ENCODE measurements at regions not wholly inside any gene's neighbourhood (a gene's known extent, or its start where the extent isn't known, plus 50 kb on each side); places are given as distances from the start of the nearest gene placed in this dataset.

DNA sequence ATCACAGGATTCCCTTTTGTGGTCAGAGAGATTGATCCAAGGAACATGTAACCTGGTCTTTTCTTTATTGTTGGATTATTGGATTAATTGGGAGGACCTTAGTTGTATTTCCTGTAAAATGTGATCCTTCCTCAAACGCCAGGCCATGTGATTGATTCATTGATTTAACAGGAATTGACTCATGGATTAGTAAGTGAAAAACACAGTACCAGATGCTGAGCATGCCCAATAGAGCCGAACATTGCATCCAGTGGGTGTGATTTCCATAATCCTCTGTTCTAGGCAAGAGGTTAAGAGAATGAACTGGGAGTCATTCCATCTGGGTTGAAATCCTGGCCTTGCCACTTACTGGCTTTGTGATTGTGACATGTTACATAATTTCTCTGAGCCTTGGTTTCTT lies 522.3 kb downstream of the MAT2B start:
- no peak for DNase-seq

DNA sequence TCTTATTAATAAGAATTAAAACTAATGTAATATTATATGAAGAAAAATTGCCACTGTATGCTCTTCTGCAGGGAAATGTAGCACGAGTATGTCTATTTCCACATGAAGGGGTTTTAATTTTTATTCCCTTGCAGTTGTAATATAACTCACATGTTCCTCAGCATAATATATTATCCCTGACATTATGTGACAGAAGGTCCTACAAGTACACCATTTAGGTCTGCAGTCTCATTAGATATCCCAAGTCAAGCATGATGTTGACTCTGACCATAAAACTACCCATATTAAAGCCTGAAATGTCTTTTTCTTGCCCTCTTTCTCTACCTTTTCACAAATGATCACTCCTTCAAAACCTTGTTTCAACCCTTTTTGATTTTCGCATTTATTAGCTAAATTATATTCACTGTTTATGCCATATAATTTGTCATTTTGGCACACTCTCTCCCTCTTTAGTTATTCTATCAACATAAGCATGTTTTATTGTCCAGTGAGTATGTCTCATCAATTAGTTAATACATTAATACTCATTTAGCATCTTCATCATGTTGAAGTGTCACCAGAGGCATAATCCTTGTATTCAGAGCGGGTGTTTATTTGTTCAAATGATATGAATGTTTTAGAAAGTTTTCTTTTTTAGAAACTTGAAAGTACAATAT lies 532.8 kb downstream of the MAT2B start:
- no peak for DNase-seq

DNA sequence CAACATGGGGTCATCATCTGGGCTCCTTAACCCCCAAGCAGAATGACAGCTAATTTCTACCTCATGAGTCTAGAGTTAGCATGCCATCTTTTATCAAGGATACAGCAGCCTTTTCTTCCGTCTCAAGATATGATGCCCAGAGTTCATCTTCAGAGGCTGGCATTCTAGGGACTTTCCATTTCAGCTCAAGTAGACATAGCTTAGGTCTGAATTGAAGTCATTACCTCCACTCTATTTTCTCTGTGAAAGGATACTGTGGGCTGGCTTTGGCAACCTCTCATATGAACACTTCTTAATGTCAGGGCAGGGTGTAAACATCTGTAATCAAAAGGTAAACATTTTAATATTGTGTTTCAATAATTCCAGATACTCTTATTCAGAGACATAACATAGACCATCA lies 535.7 kb downstream of the MAT2B start:
- no peak for DNase-seq

DNA sequence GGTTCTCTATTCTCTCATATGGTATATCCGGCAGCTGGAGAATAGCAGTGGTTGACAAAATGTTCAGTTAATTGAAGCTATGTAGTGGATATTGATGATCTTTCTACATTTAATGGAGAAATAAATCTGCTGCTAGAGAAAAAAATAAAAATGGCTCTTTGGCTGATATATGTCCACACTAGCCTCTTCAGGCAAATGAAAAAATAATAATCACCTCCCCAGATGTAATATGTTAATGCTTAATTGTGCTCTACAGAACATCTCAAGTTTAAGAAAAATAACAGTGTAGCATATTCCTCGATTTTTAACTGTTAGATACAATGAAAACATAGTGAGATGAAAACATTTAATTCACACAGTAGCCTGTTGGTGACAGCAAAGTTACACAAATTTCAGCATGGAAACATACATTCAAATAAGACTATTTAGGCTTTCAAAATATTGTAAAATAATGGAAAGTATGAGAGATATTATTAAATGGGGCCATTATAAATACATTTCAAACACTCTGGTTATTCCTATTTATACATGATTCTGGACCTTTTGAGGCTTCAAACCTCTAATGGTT lies 543.0 kb downstream of the MAT2B start:
- peak; percentile 13 for DNase-seq

DNA sequence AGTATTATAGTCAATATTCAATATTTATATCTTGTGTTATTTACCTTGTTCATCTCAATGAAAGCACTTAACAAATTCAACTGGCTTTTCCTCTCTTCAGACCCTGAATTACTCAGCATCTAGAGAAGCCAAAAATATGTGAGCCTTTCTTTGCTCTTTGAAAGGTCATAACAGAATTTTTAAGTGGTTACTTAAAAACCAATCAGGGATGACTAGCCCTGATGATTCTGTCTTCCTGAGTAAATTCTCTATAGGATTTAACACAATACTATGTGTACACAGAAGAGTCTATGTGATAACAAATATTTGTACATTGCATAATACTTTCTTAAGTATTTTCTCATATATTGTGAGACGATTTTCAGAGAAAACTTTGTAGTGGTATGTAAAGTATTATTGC lies 546.3 kb downstream of the MAT2B start:
- no peak for DNase-seq

DNA sequence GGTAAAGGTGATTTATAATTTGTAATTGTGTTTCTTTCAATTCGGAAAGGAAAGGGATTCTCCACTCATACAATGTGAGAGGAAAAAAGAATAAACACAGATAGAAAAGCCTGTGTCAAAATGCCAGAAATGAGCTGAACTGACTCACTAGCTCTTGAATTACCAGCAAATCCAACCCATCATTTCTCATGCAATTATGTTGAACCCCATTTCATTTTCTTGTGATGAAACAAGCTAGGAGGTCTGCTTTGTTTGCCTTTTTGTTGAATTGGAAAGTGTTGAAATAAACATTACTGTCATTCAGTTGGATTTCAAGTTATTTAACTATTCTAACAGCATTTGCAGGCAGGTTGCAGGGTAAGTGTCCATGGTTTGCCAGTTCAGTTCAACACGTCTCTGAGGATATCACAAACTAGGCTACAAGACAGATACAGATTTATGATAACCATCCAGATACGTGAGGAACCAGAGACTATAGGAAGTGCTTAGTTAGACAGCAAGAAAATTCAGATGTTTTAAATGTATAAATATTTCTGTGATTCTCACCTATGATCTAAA lies 547.2 kb downstream of the MAT2B start:
- DNase-seq = no peak

DNA sequence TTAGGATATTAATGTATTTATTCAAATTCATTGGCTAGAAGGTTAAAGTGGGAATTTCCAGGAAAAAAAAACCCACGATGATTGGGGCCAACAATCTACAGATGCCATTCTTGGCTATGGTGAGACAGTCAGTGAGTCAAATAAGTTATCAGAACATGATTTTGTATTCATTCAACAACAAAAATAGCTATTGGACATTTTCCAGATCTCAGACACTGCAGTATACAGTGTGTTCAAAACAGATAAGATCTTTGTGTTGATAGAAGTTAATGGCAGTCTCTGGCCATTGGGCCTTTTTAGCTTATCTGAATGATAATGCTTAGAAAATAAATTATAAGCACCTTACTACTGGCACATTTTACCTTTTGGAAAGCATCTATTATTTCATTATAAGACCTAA lies 547.7 kb downstream of the MAT2B start:
- DNase-seq = no peak

DNA sequence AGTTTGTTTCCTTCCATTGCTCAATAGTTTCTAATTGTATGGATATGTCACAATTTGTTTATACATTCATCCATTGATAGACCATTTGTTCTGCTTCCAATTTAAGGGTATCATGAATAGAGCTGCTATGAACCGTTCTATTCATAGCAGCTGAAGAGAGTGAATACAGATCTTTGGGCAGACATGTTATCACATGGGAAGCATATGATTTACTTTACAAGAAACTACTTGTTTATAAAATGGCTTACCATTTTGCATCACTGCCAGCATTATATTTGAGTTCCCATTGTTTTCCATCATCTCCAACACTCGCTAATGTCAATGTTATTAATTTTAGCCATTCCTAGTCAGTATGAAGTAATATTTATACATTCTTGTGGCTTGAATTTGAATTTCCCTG lies 549.0 kb downstream of the MAT2B start:
- DNase-seq = no peak

DNA sequence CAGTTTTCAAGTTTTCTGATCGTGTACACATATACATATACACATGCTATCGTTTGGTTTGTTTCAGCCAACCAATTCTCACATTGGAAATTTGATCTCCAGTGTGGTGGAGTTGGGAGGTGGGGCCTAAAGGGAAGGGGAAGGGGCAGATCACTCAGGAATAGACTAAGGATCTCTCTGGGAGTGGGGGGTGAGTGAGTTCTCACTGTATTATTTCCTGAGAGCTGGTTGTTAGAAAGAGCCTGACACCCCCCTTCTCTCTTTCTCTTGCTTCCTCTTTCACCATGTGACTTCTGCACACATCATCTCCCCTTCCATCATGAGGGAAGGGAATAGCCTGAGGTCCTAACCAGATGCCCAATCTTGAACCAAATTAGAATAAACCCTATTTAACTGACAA lies 551.7 kb downstream of the MAT2B start:
- DNase-seq = no peak

DNA sequence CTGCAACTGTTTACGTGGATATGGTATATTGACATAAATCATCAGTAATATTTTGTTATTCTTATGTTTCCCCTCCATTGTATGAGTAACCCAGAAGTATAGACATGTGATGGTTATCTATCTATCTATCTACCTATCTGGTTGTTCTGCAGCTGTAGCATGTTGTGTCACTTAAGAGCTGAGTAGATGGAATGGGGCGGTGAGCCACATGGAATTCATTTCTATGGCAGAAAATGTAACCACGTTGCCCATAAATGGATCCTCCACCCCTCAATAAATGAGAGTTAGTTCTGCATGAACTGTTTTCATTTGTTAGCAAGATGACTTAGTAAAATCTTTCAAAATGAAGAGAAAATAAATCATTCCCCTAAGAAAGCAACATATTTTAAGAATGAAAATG lies 553.2 kb downstream of the MAT2B start:
- DNase-seq = no peak

DNA sequence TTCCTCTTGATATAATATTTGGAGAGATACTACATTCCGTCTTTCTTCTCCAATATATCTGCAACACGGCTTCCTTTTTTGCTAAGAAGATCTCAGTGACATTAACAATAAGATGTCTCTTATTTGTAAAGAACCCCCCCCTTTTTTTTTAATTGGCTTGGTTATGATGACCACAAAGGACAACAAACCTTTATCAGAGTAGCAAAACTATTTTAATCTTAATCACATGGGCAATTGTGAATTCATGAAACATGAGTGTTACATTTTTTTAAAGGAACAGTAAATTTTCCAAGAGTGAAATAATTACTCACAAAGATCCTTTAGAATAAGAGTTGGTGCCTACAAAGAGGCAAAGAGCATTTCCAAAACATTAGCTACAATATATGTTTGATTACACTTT lies 554.1 kb downstream of the MAT2B start:
- DNase-seq = no peak

DNA sequence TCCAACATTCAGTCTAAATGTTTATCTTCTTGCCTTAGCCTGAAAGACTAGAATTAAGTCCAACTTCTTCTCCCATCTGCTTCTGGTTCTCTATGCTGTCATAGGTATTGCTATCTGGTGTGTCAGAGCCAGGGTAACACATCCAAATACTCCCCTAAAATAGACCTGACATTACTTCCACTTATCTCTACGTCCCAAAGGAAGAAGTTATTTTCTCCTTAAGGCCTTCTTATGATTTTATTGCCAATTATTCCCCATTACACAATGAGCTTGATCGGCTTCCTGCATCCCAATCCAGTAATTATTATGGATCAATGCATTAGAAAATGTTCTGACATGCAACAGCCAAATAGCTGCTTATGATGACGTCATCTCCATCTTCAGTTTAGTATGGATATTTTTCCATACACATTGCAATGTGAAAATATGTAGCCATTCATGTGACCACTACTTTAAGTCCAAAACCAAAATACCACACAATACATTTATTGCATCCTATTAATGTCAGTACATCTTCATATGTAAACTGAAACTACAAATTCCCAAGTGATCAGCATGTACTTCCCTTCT lies 555.5 kb downstream of the MAT2B start:
- DNase-seq = peak; percentile 30

DNA sequence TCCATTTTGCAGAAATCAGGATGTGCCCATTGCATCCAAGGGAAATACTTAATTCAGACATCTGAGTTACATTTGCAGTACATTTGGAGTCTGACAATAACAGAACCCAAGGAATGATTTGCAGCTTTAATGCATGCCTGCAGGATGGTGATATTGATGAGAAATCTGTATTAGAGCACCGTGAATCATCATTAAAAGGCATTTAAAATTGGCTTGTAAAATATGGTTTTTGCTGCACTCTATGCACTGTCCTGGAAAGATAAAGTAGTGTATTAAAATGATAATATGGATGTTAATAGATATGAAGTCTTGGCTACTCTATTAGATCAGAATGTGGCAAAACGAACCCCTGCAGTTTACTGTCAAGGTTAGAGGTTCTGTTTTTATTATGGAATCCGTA lies 556.9 kb downstream of the MAT2B start:
- DNase-seq = no peak

DNA sequence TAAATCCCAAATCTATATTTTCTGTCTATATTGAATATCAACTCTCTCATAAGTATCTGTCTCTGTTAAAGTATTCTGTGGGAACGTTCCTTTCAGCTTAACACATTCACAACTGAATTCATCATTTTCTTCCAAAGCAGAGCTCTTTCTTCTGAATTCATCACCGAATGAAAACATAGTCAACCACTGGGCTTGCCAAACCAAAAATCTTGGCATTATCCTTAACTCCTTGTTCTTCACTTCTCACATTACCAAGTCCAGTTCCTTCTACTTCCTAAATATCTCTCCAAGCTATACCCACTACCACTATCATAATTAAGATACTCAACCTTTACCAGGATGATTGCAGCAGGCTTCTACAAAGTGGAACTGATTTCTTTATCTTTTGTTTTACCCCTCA lies 559.8 kb downstream of the MAT2B start:
- DNase-seq = no peak

DNA sequence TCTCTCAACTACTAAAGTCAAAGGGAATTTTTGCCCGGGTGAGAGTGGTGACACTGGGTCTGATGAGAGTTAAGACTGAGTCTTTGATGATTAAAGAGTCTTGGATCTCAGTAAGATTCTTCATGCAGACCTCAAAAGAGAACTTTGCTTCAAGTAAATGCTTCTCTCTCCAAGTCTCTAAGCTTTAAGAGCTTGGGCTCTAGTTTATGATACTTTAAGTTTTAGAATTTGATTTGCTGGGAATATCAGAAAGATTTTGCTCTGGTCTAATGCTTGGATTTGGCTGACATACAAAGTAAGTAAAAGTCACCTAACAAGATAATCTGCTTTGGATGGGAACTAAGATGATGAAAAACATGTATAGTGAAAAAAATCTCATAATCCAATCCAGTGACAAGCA lies 566.3 kb downstream of the MAT2B start:
- DNase-seq = no peak

DNA sequence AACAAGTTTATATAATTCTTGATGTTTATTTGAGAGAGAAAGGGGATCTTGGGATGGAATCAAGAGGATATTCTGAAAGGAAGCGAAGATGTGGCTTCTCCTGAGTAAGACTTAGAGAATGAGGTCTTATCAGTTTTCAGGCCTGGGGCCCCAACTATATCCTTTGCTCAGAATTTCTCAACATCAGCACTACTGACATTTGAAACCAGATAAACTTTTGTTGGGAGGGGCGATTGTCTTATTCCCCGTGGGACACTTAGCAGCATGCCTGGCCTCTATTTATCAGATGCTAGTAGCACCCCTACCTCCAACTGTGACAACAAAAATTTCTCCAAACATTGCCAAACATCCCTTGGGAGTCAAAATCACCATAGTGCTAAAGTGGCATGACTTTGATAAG lies 567.7 kb downstream of the MAT2B start:
- no peak for DNase-seq

DNA sequence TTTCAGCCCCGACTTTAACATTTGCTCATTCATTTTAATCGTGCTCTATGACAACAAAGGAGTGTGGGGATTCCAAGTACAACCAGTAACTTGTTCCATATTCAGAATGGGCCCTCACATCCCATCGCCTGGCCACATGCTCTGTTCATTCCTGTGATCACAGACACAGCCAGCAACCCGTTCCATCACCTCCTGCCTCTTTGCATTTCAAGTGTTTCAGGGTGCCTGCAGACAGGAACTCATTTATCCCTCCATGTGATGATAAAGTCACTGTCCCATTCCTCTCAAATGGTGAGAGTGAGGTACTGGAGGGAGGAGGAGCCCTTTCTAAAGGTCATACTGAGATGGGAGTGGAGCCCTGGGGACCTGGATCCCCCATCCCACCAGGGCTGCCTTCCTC lies 571.1 kb downstream of the MAT2B start:
- DNase-seq = no peak

DNA sequence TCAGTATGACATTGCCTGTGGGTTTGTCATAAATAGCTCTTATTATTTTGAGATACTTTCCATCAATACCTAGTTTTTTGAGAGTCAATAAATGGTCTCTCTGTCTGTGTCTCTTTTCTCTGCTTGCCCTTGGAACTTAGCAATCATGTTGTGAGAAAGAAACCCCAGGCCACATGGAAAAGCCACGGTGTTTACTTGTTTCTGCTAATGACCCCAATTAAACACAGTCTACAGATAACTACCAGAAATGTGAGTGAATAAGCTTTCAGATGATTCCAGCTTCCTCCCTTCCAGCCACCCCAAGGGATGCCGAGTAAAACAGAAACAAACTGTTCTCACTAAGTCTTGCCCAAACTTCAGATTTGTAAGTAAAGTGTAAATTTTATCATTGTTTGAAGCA lies 584.9 kb downstream of the MAT2B start:
- DNase-seq = no peak

DNA sequence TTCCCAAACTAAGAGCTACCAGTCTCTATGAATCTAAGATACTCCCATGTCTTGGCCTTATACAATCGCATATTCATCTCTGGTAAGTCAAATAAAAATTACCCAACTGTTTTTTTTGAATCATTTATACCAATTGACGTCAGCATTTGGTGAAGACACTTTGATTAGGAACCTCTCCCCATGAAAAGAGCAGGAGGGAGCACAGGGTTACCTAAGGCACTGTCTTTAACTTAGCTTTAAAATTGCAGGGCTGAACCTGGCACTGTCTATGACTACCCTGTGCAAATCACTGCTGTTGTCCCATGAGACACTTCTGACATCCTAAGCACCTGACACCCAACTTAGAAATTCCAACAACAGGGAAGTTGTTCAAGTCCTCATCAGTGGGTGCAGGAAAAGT lies 586.4 kb downstream of the MAT2B start:
- DNase-seq = no peak

DNA sequence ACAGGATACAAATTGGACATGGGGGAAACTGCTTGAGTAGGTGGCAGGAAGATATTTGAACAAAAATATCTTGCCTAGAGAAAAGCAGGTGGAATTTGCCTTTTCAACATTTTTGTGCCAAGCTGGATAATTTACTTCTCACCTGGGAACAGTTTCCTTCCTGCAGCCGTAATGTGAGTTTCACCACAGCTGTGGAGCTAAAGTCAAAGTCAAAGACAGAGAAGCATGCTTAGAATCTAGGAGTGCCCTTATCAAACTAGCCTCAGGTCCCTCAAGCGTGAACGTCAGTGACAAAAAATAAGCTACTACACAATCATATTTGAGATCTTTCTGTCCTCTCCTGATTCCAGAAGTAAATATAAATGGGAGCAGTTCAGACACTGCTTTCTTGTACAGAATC lies 588.9 kb downstream of the MAT2B start:
- DNase-seq = no peak

DNA sequence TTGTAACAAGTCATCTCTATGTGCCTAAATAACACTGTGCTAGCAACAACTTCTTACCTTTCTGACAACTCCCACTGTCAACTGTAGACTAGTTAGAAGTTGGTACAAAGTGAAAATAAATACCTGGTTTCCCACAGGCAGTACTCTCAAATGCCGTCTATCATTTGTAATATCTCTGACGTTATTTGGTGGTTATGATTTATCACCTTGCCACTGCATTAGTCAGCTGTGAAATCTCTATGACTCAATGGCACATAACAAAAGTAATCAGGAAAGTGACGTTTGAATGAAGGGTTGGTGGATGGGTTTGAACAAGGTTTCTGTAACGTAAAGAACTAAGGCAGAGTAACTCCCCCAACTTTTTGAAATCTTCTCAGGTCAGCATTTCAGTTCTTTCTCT lies 592.3 kb downstream of the MAT2B start:
- no peak for DNase-seq

DNA sequence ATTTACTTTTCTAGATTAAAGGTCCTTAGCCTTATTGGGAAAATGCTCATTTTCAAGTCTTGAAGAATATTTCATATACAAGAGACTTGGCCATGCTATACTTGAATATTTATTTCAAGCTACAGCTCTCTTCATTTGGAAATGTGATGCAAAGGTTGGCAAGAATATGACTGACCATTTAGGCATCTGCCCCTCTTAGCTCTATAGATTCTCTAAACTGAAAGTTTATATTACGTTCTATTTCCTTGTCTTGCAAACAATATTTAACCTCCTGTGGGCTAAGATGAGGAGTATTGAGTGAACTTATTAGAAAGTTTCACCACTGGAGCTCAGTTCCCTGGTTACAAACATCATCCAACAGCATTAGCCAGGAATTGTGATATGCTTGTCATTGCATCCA lies 593.1 kb downstream of the MAT2B start:
- DNase-seq = no peak

DNA sequence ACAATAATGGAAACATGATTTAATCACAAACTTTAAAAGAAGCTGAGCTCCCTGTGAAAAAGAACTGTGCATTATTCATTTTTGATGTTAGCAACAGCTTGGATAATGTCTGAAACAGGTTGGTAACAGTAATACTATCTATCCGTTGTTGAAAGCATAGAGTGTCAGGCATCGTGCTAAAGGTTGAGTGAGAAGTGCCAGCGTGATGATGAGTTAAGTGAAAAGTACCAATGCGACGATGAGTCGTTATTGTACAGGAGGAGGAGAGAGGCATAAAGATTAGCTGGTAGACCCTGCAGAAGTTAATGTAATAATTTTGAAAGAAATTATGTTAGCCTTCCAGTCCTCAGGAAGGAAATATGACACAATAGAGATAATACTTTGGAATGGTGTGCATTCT lies 593.6 kb downstream of the MAT2B start:
- no peak for DNase-seq

DNA sequence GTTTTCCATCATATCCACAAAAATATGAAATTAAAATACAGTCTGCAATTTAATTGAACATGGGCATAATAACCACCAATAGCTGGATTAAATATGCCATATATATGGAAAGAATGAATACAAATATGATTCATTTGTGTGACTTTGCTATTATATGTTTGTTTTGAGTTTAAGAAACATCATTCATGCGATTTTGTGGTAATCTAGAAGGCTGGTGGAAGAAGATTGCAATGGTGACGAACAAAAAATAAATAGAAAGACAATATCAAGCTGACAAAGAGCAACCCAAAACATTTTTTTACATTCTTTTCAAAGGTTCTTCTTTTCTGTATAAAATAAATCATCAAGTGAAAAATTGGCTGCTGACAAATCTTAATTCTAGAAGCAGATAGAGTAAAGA lies 610.0 kb downstream of the MAT2B start:
- no peak for DNase-seq

Measured in muscle of arm (tissue), 1 donor.